Activated T-helper 1 cell treated with anti-CD3 and anti-CD28 coated beads, Interleukin-12 subunit alpha, Interleukin-12 subunit beta, Interleukin-2, Interleukin-4 antibody, amounts not matched to agents 30 ng/mL and 10 ng/mL and 1 ng/mL, durations not matched to agents 14 hours and 24 hours and 36 hours (primary cell): ENCODE measurements at regions not wholly inside any gene's neighbourhood (a gene's known extent, or its start where the extent isn't known, plus 50 kb on each side); places are given as distances from the start of the nearest gene placed in this dataset.
"Not testable (repeated sequence)": the region's sequence is repeated elsewhere in the genome, so short reads cannot be mapped to it uniquely, and the experiment has no call there.

Experiments
- DNase-seq: peaks from one replicate; pipeline ENCODE4 v3.0.0; 2021; ENCODE audit warnings: low spot score
- H3K27ac Mint-ChIP-seq: one replicate; pipeline ENCODE4 v1.8.0; 2021; ENCODE audit warnings: mild to moderate bottlenecking, mixed read lengths
- H3K27me3 Mint-ChIP-seq: one replicate; pipeline ENCODE4 v1.8.0; 2022; ENCODE audit warnings: mild to moderate bottlenecking, moderate library complexity, mixed read lengths; ENCODE audit not compliant: insufficient read depth
- H3K36me3 Mint-ChIP-seq: one replicate; pipeline ENCODE4 v1.8.0; 2021; ENCODE audit warnings: low read depth, mixed read lengths
- H3K4me1 Mint-ChIP-seq: one replicate; pipeline ENCODE4 v1.8.0; 2021; ENCODE audit warnings: low read depth, mixed read lengths
- H3K4me3 Mint-ChIP-seq: one replicate; pipeline ENCODE4 v1.8.0; 2021; ENCODE audit warnings: mild to moderate bottlenecking, moderate library complexity, mixed read lengths
- H3K9me3 Mint-ChIP-seq: one replicate; pipeline ENCODE4 v1.8.0; 2021; ENCODE audit warnings: mixed read lengths
- intact Hi-C: fragments of 100-400 bp; cut with micrococcal nuclease; formaldehyde crosslinking; loops from one replicate; pipeline ENCODE4 v1.15.1; 2024

DNA sequence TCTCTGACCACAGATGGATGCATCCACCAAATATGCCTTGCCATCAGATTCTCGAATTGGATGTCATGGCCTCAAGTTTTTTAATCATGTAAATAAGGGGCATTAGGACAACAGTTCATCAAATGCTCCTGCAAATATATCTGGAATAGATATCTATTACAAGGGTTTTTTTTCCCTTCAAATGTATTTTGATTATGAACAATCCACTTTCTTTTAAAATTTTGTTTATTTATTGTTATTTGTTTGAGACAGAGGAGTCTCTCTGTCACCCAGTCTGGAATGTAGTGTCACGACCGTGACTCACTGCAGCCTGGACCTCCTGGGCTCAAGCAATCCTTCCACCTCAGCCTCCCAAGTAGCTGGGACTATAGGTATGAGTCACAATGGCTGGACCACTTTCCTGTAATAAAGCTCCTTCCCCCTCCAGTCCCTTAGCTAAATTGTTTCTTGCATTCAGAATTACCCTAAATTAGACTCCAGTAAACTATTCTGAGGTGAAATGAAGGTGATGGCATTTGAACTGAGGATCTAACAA lies 1412.1 kb downstream of the EFNA5 start:
- H3K4me3 Mint-ChIP-seq = no peak overlapping the region
- H3K36me3 Mint-ChIP-seq = no peaks in the 10 kb centered on the region
- intact Hi-C loops = no loop called here
- H3K4me1 Mint-ChIP-seq = no peaks in the 10 kb centered on the region
- peaks cover 4% of the 10 kb centered on the region for H3K9me3 Mint-ChIP-seq
- no peak for DNase-seq
- H3K27ac Mint-ChIP-seq = no peak overlapping the region
- no peaks in the 10 kb centered on the region for H3K27me3 Mint-ChIP-seq

DNA sequence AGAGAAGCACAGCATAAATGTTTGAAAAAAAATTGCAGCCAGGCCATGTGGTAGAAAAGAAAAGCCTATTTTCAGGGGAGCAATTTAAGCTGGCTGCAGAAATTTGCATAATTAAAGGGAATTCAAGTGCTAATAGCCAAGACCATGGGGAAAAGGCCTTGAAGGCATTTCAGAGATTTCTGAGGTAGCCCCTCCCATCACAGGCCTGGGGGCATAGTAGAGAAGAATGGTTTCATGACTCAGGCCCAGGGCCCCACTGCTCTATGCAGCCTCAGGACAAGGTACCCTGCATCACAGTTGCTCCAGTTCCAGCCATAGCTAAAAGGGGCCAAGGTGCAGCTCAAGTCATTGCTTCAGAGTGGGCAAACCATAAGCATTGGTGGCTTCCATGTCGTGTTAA lies 1416.0 kb downstream of the EFNA5 start:
- H3K36me3 Mint-ChIP-seq = no peaks in the 10 kb centered on the region
- no peak for DNase-seq
- no peak overlapping the region for H3K4me3 Mint-ChIP-seq
- intact Hi-C loops = no loop called here
- H3K27me3 Mint-ChIP-seq = no peaks in the 10 kb centered on the region
- H3K27ac Mint-ChIP-seq = no peak overlapping the region
- peaks cover 4% of the 10 kb centered on the region for H3K9me3 Mint-ChIP-seq
- no peaks in the 10 kb centered on the region for H3K4me1 Mint-ChIP-seq

DNA sequence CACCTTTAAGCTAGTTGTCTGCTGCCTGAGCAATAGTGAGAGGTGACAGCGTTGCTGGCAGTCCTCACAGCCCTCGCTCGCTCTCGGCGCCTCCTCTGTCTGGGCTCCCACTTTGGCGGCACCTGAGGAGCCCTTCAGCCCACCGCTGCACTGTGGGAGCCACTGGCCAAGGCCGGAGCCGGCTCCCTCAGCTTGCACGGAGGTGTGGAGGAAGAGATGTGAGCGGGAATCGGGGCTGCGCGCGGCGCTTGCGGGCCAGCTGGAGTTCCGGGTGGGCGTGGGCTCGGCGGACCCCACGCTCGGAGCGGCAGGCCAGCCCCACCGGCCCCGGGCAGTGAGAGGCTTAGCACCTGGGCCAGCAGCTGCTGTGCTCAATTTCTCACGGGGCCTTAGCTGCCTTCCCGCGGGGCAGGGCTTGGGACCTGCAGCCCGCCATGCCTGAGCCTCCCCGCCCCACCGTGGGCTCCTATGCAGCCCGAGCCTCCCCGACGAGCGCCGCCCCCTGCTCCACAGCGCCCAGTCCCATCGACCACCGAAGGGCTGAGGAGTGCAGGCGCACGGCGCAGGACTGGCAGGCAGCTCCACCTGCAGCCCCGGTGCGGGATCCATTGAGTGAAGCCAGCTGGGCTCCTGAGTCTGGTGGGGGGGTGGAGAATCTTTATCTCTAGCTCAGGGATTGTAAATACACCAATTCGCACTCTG lies 1424.5 kb downstream of the EFNA5 start:
- H3K9me3 Mint-ChIP-seq, H3K4me3 Mint-ChIP-seq, DNase-seq, H3K27me3 Mint-ChIP-seq, H3K36me3 Mint-ChIP-seq, H3K27ac Mint-ChIP-seq, H3K4me1 Mint-ChIP-seq, intact Hi-C loops: not testable (repeated sequence)

DNA sequence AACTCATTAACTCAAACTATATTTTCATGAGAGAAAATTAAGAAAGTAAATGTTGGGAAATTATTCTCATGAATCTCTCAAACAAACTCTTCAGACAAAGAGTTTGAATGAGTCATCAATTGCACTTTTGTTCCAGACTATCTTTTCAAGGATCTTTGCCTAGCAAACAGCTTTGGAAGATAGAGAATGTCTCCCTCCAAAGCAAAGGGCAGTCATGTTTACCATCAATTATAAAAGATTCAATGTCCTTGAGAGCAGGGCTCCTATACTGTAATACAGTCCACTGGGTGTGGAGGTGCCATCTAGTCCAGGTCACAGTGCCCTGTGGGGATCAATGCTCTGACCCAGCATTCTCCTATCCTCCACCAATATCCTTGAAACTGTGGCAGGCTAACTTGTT lies 1429.3 kb downstream of the EFNA5 start:
- intact Hi-C loops = no loop called here
- peaks cover 3% of the 10 kb centered on the region for H3K9me3 Mint-ChIP-seq
- DNase-seq = no peak
- no peaks in the 10 kb centered on the region for H3K4me1 Mint-ChIP-seq
- no peak overlapping the region for H3K4me3 Mint-ChIP-seq
- H3K27ac Mint-ChIP-seq = no peak overlapping the region
- H3K27me3 Mint-ChIP-seq = no peaks in the 10 kb centered on the region
- no peaks in the 10 kb centered on the region for H3K36me3 Mint-ChIP-seq

DNA sequence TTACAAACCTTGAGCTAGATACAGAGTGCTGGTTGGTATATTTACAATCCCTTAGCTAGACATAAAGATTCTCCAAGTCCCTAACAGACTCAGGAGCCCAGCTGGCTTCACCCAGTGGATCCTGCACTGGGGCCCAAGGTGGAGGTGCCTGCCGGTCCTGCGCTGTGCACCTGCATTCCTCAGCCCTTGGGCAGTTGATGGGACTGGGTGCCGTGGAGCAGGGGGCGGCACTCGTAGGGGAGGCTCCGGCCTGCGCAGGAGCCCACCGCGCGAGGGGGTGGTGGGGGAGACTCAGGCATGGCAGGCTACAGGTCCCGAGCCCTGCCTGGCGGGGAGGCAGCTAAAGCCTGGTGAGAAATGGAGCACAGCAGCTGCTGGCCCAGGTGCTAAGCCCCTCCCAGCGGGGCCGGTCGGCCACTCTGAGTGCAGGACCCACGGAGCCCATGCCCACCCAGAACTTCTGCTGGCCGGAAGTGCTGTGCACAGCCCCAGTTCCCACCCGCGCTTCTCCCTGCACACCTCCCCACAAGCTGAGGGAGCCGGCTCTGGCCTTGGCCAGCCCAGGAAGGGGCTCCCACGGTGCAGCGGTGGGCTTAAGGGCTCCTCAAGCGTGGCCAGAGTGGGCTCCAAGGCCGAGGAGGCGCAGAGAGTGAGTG lies 1464.7 kb downstream of the EFNA5 start:
- H3K9me3 Mint-ChIP-seq = peaks cover 20% of the 10 kb centered on the region
- no peak for DNase-seq
- H3K4me3 Mint-ChIP-seq = no peak overlapping the region
- H3K27me3 Mint-ChIP-seq = no peaks in the 10 kb centered on the region
- intact Hi-C loops = no loop called here
- no peaks in the 10 kb centered on the region for H3K36me3 Mint-ChIP-seq
- H3K4me1 Mint-ChIP-seq = no peaks in the 10 kb centered on the region
- H3K27ac Mint-ChIP-seq = no peak overlapping the region

DNA sequence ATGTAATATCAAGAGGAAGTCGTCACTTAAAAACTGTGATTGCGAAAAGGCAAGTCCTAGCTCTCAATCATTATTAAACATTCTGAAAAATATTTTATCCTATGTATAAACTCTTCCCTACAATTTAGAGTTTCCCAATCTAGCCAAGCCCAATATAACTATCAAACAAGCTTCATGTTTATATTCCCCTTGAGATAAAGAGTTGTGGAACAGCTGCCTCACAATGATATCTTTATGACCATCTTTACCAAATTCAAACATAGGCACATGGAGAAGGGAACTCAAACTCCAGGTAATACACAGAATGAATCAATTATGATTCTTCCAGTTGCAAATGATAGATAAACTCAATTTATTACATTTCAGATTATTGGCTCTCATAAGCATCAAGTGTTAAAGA lies 1468.7 kb downstream of the EFNA5 start:
- H3K27me3 Mint-ChIP-seq = no peaks in the 10 kb centered on the region
- intact Hi-C loops = no loop called here
- no peak for DNase-seq
- H3K4me3 Mint-ChIP-seq = no peak overlapping the region
- no peaks in the 10 kb centered on the region for H3K36me3 Mint-ChIP-seq
- H3K27ac Mint-ChIP-seq = no peak overlapping the region
- H3K9me3 Mint-ChIP-seq = peaks cover 20% of the 10 kb centered on the region
- no peaks in the 10 kb centered on the region for H3K4me1 Mint-ChIP-seq

DNA sequence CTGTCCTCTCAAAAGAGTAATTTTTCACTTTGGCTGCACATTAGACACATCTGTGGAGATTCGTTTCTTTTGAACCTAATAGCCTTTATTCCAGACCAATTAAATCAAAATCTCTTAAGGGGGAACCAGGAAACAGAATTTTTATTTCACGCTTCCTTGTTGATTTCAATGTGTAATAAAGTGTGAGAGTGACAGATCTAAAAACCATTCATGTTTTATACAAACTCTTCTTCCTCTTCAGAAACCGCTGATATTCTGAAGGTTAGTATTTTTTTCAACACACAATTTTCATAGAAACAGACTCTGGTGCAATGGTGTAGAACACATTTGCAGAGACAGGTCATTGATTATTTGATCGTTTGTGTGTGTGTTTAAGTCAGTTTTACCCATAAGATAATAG lies 1469.8 kb downstream of the EFNA5 start:
- peaks cover 20% of the 10 kb centered on the region for H3K9me3 Mint-ChIP-seq
- intact Hi-C loops = no loop called here
- DNase-seq = no peak
- H3K36me3 Mint-ChIP-seq = no peaks in the 10 kb centered on the region
- H3K4me3 Mint-ChIP-seq = no peak overlapping the region
- H3K4me1 Mint-ChIP-seq = no peaks in the 10 kb centered on the region
- H3K27ac Mint-ChIP-seq = no peak overlapping the region
- no peaks in the 10 kb centered on the region for H3K27me3 Mint-ChIP-seq

DNA sequence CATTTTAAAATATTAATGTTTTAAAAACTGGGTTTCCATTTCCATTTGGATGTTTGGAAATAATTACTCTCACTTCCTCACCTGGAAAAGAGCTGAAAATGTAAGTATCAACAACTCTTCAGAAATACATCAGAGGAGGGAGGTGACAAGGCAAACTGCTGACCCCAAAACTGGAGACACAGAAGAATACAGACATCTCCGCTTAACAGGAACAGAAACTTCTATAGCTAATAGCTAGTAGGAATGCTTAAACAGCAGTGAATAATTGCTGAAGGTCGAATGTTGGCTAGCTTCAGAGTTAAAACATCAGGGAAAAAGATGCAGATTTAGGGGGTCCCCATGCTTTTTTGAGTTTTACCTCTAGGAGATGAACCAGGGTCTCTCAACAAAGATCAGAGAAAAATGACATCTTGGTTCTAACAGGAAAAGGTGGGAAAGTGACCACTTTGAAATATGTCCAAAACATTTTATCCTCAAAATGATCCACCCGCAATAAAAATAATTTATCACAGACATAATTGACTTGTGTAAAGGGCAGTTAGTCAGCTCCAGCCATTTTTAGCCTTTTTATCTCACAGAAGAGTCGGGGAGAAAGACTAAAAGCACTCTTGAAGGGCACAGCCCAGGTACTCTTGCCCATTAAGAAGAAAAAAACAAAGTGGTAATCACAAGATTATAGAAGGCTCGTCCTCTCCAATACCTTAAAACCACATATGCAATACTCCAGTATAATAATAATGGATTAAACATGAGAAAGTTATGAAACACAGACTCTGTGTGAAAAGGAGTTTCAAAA lies 1474.9 kb downstream of the EFNA5 start:
- H3K27ac Mint-ChIP-seq = no peak overlapping the region
- H3K9me3 Mint-ChIP-seq = no peaks in the 10 kb centered on the region
- no peaks in the 10 kb centered on the region for H3K27me3 Mint-ChIP-seq
- no peak overlapping the region for H3K4me3 Mint-ChIP-seq
- intact Hi-C loops = no loop called here
- H3K4me1 Mint-ChIP-seq = no peaks in the 10 kb centered on the region
- no peak for DNase-seq
- H3K36me3 Mint-ChIP-seq = no peaks in the 10 kb centered on the region

DNA sequence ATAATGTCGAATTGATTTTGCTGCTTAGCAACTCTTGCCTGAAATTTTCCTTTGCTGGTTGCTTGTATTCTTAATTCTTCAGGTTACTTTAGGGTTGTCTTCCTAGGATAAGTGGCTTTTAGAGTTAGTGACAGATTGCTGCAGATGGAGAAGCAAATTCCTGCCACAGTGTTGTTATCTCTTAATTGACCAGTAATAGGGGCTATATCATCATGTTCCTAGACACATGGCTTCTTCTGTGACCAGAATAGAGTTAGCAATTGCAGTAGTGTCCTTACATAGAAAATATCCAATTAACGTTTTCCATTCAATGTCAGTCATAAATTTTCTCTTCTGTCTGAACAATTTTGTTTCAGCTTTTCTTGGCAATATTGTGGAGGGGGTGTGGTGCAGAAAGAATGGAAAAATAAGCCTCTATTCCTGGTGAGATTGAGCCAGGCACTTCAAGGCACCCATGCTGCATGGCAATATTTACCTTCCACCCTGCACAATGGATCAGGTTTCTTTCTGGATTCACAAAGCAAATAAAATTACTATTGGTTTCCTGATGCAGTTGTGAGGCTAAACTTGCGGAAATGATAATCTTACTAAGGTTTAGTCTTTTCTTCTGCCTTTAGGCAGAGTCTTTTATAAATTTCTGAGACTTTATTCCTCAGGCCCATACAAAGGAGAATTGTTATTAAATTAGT lies 1481.5 kb downstream of the EFNA5 start:
- Mint-ChIP-seq H3K36me3 (no peaks in the 10 kb centered on the region), H3K4me1 (no peaks in the 10 kb centered on the region), H3K4me3 (no peak overlapping the region), H3K27me3 (no peaks in the 10 kb centered on the region), H3K9me3 (no peaks in the 10 kb centered on the region), H3K27ac (no peak overlapping the region)
- DNase-seq = no peak
- intact Hi-C loops = no loop called here

DNA sequence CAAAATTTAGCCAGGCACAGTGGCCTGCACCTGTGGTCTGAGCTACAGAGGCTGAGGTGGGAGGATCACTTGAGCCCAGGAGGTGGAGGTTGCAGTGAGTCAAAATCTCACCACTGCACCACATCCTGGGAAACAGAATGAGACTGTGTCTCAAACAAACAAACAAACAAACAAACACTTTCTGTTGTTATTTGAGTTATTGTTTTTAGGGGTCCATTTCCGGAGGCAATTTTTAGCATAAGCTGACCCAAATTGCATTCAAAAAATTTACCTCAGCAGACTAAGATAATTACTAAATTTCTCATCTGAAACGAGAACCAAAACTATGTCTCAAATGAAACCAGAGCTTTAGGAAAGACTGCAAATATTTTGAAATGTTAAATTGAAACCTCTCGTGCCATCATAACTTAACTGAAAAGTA lies 1485.1 kb downstream of the EFNA5 start:
- H3K4me1 Mint-ChIP-seq = no peaks in the 10 kb centered on the region
- no peak for DNase-seq
- no peaks in the 10 kb centered on the region for H3K9me3 Mint-ChIP-seq
- intact Hi-C loops = no loop called here
- no peak overlapping the region for H3K4me3 Mint-ChIP-seq
- H3K27ac Mint-ChIP-seq = no peak overlapping the region
- H3K27me3 Mint-ChIP-seq = no peaks in the 10 kb centered on the region
- no peaks in the 10 kb centered on the region for H3K36me3 Mint-ChIP-seq

DNA sequence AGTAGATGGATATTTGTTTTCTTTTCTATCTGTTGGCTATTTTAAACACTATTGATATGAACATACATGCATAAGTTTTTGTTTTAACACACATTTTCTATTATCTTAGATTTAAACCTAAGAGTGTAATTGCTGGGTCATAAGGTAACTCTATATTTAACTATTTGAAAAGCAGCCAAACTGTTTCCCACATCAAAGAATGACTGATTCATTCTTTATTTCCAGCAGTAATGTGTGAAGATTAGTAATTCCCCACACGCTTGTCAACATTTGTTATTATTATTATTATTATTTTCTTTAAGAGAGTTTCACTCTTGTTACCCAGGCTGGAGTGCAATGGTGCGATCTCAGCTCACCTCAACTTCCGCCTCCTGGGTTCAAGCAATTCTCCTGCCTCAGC lies 1495.8 kb downstream of the EFNA5 start:
- no peak overlapping the region for H3K4me3 Mint-ChIP-seq
- intact Hi-C loops = no loop called here
- H3K27ac Mint-ChIP-seq = no peak overlapping the region
- no peaks in the 10 kb centered on the region for H3K4me1 Mint-ChIP-seq
- peaks cover 4% of the 10 kb centered on the region for H3K9me3 Mint-ChIP-seq
- no peaks in the 10 kb centered on the region for H3K36me3 Mint-ChIP-seq
- no peak for DNase-seq
- H3K27me3 Mint-ChIP-seq = no peaks in the 10 kb centered on the region

DNA sequence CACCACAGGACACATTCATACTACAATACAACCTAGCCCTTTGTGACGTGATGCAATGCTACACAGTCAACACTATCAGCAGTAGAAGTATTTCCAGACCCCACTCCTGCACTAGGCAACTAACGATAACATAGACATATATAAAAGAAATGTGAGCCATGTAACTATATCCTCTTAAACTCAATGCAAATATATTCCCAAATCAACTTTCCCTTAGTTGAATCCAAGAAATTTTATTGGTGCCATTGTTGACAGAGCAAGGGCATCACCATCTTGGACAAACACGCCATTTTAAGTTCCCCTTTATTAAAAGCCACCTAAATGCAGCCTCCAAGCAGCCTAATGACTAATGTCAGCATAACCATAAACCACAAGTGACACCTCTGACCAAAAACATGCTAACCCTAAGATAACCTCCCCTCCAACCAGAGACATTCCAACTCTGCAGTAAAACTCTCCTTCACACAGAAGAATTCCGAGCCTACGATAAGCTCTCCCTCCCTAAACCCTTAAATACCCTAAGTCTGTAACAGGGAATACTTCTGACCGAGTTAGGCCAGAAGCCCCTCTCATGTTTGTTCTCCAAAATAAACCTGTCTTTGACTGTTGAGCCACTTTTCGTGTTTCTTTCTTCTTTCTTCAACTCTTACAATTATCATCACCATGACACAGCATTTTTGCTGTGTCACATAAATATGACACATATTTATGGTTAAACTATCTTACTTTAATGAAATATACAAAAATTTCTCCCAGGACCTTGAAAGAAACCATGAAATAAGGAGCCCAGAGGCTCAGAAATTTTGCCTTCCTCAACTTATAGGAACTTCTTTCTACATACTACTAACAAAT lies 1497.8 kb downstream of the EFNA5 start:
- Mint-ChIP-seq H3K9me3 (peaks cover 4% of the 10 kb centered on the region), H3K27me3 (no peaks in the 10 kb centered on the region), H3K4me3 (no peak overlapping the region), H3K36me3 (no peaks in the 10 kb centered on the region), H3K4me1 (no peaks in the 10 kb centered on the region), H3K27ac (no peak overlapping the region)
- DNase-seq = no peak
- intact Hi-C loops = no loop called here
